HuH-7.5 (cell line): ENCODE measurements at regions not wholly inside any gene's neighbourhood (a gene's known extent, or its start where the extent isn't known, plus 50 kb on each side); places are given as distances from the start of the nearest gene placed in this dataset.
"Not testable (repeated sequence)": the region's sequence is repeated elsewhere in the genome, so short reads cannot be mapped to it uniquely, and the experiment has no call there.

Experiments
- DNase-seq: peaks from one replicate; pipeline ENCODE4 v3.0.0; 2011; ENCODE audit warnings: low spot score

GRCh38 chr2:120498576-120499394, 152.8 kb downstream of the INHBB start:
- DNase-seq, result no peak

- no peak for DNase-seq
Observed at GRCh38 chr2:120499784-120500495, 154.0 kb downstream of the INHBB start.

- no peak for DNase-seq
Observed at GRCh38 chr2:120501591-120501990, 155.7 kb downstream of the INHBB start.

GRCh38 chr2:120502357-120502756, 156.4 kb downstream of the INHBB start:
- no peak for DNase-seq

- DNase-seq, result no peak
Observed at GRCh38 chr2:120502761-120503160, 156.8 kb downstream of the INHBB start.

GRCh38 chr2:120503206-120503792, 157.4 kb downstream of the INHBB start:
- no peak for DNase-seq

GRCh38 chr2:120503793-120504571, 158.0 kb downstream of the INHBB start:
- DNase-seq, result no peak

- no peak for DNase-seq
Observed at GRCh38 chr2:120504936-120505705, 159.2 kb downstream of the INHBB start.

GRCh38 chr2:120508567-120509041, 162.7 kb downstream of the INHBB start:
- no peak for DNase-seq

- DNase-seq, result no peak
Observed at GRCh38 chr2:120509213-120509815, 163.4 kb downstream of the INHBB start.

- no peak for DNase-seq
Observed at GRCh38 chr2:120509991-120510735, 164.2 kb downstream of the INHBB start.

- no peak for DNase-seq
Observed at GRCh38 chr2:120510751-120511395, 164.9 kb downstream of the INHBB start.

- no peak for DNase-seq
Observed at GRCh38 chr2:120511536-120511935, 165.6 kb downstream of the INHBB start.

GRCh38 chr2:120511947-120512710, 166.2 kb downstream of the INHBB start:
- no peak for DNase-seq

GRCh38 chr2:120513776-120514357, 167.9 kb downstream of the INHBB start:
- DNase-seq, result no peak

GRCh38 chr2:120514521-120514920, 168.6 kb downstream of the INHBB start:
- DNase-seq, result no peak

GRCh38 chr2:120515066-120515758, 169.3 kb downstream of the INHBB start:
- not testable (repeated sequence) for DNase-seq
